Endodermal cell (in vitro differentiated cells): ENCODE measurements at regions not wholly inside any gene's neighbourhood (a gene's known extent, or its start where the extent isn't known, plus 50 kb on each side); places are given as distances from the start of the nearest gene placed in this dataset.

ENCODE experiments used
- DNase-seq: peaks from one replicate; pipeline ENCODE4 v3.0.0-alpha.2; 2017
- H3K27ac ChIP-seq: 2 replicates; pipeline ENCODE4 v1.5.1; 2013; ENCODE audit warnings: mild to moderate bottlenecking, low read depth, low read length, moderate library complexity
- H3K27me3 ChIP-seq: 2 replicates; pipeline ENCODE4 v1.6.1; 2013; ENCODE audit warnings: mild to moderate bottlenecking, low read length, moderate library complexity; ENCODE audit not compliant: insufficient read depth, control insufficient read depth, poor library complexity, severe bottlenecking
- H3K36me3 ChIP-seq: 2 replicates; pipeline ENCODE4 v1.7.0; 2013; ENCODE audit warnings: mild to moderate bottlenecking, low read length, moderate library complexity; ENCODE audit not compliant: control insufficient read depth, insufficient read depth
- H3K4me1 ChIP-seq: one replicate; pipeline ENCODE4 v1.7.0; 2013; ENCODE audit warnings: low read length; ENCODE audit not compliant: control insufficient read depth, insufficient read depth
- H3K4me3 ChIP-seq: 2 replicates; pipeline ENCODE4 v1.5.1; 2013; ENCODE audit warnings: mild to moderate bottlenecking, low read length, moderate library complexity
- H3K9ac ChIP-seq: 2 replicates; pipeline ENCODE4 v1.6.1; 2013; ENCODE audit warnings: mild to moderate bottlenecking, low read length, moderate library complexity; ENCODE audit not compliant: poor library complexity, severe bottlenecking; ENCODE audit errors: extremely low read depth
- H3K9me3 ChIP-seq: 2 replicates; pipeline ENCODE4 v1.6.1; 2013; ENCODE audit warnings: mild to moderate bottlenecking, low read length, moderate library complexity; ENCODE audit not compliant: control insufficient read depth
- H3K27ac Mint-ChIP-seq: 2 replicates; pipeline ENCODE4 v1.8.0; 2020; ENCODE audit warnings: mixed read lengths
- H3K27me3 Mint-ChIP-seq: 2 replicates; pipeline ENCODE4 v1.8.0; 2021; ENCODE audit warnings: mild to moderate bottlenecking, mixed read lengths; ENCODE audit not compliant: insufficient read depth
- H3K36me3 Mint-ChIP-seq: 2 replicates; pipeline ENCODE4 v1.8.0; 2020; ENCODE audit warnings: low read depth, mixed read lengths
- H3K4me1 Mint-ChIP-seq: 2 replicates; pipeline ENCODE4 v1.8.0; 2020; ENCODE audit warnings: mixed read lengths
- H3K4me3 Mint-ChIP-seq: 2 replicates; pipeline ENCODE4 v1.8.0; 2020; ENCODE audit warnings: mild to moderate bottlenecking, moderate library complexity, mixed read lengths
- H3K9me3 Mint-ChIP-seq: 2 replicates; pipeline ENCODE4 v1.8.0; 2020; ENCODE audit warnings: mild to moderate bottlenecking, mixed read lengths
- WGBS, 2 experiments: methylation state at CpG; one replicate each; pipeline versions ENCODE4 v1.1.5 to v1.1.7; 2013; ENCODE audit warnings: missing lambda C conversion rate in 2 of 2, mixed read lengths in 1 of 2; ENCODE audit not compliant: insufficient coverage in 1 of 2, insufficient read length in 1 of 2; 5-methylcytosine and 5-hydroxymethylcytosine counted together
- TF ChIP-seq, protein P1 (sequence below): fragments of 200-600 bp; sonication (generic); conservative IDR thresholded peaks from 2 replicates; pipeline ENCODE4 v1.5.0; 2021; ENCODE audit warnings: antibody characterized with exemption, mild to moderate bottlenecking

DNA sequence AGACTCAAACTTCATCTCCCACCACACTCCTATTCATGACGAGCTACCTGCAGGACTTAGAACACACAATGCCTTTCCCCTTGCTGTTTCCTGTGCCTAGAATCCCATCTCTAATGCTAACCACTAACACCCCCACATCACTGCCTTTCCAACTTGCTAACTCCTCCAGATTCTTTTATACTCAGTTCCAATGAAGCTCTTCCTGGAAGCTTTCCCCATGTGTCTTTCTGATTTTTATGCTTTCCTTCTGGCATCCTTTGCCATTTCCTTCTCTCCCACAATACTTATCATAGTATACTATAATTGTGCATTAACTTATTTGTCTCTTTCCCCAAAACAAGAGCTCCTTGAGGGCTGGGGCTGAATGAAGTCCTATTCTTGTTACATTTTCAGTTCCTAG is 115.3 kb upstream of the PLPPR1 start:
- Histone ChIP-seq H3K27me3 (no peaks in the 10 kb centered on the region), H3K9me3 (no peaks in the 10 kb centered on the region), H3K27ac (no peak overlapping the region), H3K36me3 (no peaks in the 10 kb centered on the region), H3K4me1 (no peaks in the 10 kb centered on the region), H3K4me3 (no peak overlapping the region), H3K9ac (no peak overlapping the region)
- H3K9me3 Mint-ChIP-seq: no peaks in the 10 kb centered on the region
- no peak overlapping the region for H3K4me3 Mint-ChIP-seq
- H3K27ac Mint-ChIP-seq: no peak overlapping the region
- H3K4me1 Mint-ChIP-seq: no peaks in the 10 kb centered on the region
- H3K36me3 Mint-ChIP-seq: no peaks in the 10 kb centered on the region
- TF ChIP-seq, protein P1, sequence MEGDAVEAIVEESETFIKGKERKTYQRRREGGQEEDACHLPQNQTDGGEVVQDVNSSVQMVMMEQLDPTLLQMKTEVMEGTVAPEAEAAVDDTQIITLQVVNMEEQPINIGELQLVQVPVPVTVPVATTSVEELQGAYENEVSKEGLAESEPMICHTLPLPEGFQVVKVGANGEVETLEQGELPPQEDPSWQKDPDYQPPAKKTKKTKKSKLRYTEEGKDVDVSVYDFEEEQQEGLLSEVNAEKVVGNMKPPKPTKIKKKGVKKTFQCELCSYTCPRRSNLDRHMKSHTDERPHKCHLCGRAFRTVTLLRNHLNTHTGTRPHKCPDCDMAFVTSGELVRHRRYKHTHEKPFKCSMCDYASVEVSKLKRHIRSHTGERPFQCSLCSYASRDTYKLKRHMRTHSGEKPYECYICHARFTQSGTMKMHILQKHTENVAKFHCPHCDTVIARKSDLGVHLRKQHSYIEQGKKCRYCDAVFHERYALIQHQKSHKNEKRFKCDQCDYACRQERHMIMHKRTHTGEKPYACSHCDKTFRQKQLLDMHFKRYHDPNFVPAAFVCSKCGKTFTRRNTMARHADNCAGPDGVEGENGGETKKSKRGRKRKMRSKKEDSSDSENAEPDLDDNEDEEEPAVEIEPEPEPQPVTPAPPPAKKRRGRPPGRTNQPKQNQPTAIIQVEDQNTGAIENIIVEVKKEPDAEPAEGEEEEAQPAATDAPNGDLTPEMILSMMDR: no peak
- no peaks in the 10 kb centered on the region for H3K27me3 Mint-ChIP-seq
- no peak for DNase-seq
- 57 to 76% methylated on average over 1 of the region's 1 CpG for WGBS, 2 experiments

DNA sequence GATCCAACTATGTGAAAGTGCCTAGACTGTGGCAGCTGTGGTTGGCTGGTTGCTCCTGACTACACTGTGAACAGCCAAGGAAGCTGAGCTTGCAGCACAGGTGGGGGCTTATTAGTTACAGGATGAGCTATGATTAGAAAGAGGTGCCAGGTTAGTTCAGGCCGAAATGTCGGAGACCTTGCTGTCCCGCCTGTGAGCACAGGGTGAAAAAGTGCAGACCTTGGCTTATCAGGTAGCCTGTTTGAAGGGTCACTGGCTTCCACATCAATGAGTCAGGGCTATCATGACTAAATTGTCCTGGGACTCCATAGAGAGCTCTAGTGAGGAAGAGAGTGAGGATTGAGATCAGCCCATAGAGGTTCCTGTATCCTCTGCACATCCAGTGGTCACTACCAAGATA is 114.3 kb upstream of the PLPPR1 start:
- TF ChIP-seq, protein P1: no peak
- no peaks in the 10 kb centered on the region for H3K4me1 ChIP-seq
- WGBS, 2 experiments: 77 to 95% methylated on average over 3 of the region's 3 CpGs

DNA sequence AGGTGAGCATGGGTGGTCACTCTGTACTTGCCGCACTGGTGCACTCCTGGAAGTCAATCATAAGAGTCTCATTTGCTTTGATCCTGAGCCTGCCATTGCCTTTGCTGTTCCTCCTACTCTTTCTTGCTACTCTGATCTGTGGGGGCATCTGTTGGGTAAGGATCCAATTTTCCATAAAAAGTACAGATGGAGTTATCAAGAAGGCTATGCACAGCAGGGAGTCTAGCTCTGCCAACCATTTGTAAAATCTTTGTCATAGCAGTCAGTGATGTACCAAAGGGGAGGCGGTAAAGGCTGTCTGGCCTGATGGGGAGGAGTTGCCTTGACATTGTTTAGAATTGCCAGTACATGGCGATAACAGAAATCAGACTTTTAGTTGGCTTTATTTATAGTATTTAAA is 109.0 kb upstream of the PLPPR1 start:
- Mint-ChIP-seq H3K27me3 (no peaks in the 10 kb centered on the region), H3K27ac (no peak overlapping the region), H3K4me3 (no peak overlapping the region), H3K36me3 (no peaks in the 10 kb centered on the region), H3K9me3 (no peaks in the 10 kb centered on the region), H3K4me1 (no peaks in the 10 kb centered on the region)
- Histone ChIP-seq H3K36me3 (no peaks in the 10 kb centered on the region), H3K9ac (no peak overlapping the region), H3K4me1 (no peaks in the 10 kb centered on the region), H3K27me3 (no peaks in the 10 kb centered on the region), H3K9me3 (no peaks in the 10 kb centered on the region), H3K27ac (no peak overlapping the region), H3K4me3 (no peak overlapping the region)
- TF ChIP-seq, protein P1: no peak
- no peak for DNase-seq
- 93 to 100% methylated on average over 2 to 3 of the region's 3 CpGs for WGBS, 2 experiments

More for the DNA sequence above, 114.3 kb upstream of the PLPPR1 start:
- Histone ChIP-seq H3K9me3 (no peaks in the 10 kb centered on the region), H3K27ac (no peak overlapping the region), H3K9ac (no peak overlapping the region), H3K4me3 (no peak overlapping the region), H3K36me3 (no peaks in the 10 kb centered on the region), H3K27me3 (no peaks in the 10 kb centered on the region)
- Mint-ChIP-seq H3K9me3 (no peaks in the 10 kb centered on the region), H3K27ac (no peak overlapping the region), H3K36me3 (no peaks in the 10 kb centered on the region), H3K4me3 (no peak overlapping the region), H3K4me1 (no peaks in the 10 kb centered on the region), H3K27me3 (no peaks in the 10 kb centered on the region)
- no peak for DNase-seq
